HFFc6 (cell line): ENCODE measurements at regions not wholly inside any gene's neighbourhood (a gene's known extent, or its start where the extent isn't known, plus 50 kb on each side); places are given as distances from the start of the nearest gene placed in this dataset.
A peak's percentile ranks its signal among the peaks of the same experiment; 100 is the strongest.

Experiments
- DNase-seq: peaks from one replicate; pipeline ENCODE4 v3.0.0-alpha.2; 2018
- H3K27ac Mint-ChIP-seq: 2 replicates; pipeline ENCODE4 v1.8.0; 2020; ENCODE audit warnings: mild to moderate bottlenecking, mixed read lengths
- H3K27me3 Mint-ChIP-seq: 2 replicates; pipeline ENCODE4 v1.8.0; 2021; ENCODE audit warnings: mild to moderate bottlenecking, moderate library complexity, mixed read lengths; ENCODE audit not compliant: insufficient read depth
- H3K36me3 Mint-ChIP-seq: 2 replicates; pipeline ENCODE4 v1.8.0; 2021; ENCODE audit warnings: low read depth, mixed read lengths
- H3K4me1 Mint-ChIP-seq: 2 replicates; pipeline ENCODE4 v1.8.0; 2020; ENCODE audit warnings: low read depth, mixed read lengths
- H3K4me3 Mint-ChIP-seq: 2 replicates; pipeline ENCODE4 v1.8.0; 2020; ENCODE audit warnings: mild to moderate bottlenecking, moderate library complexity, mixed read lengths
- H3K9me3 Mint-ChIP-seq: 2 replicates; pipeline ENCODE4 v1.8.0; 2020; ENCODE audit warnings: mild to moderate bottlenecking, mixed read lengths
- CTCF ChIP-seq: fragments of 200-600 bp; sonication (generic); IDR thresholded peaks from 2 replicates; pipeline ENCODE4 v1.5.0; 2021; ENCODE audit warnings: antibody characterized with exemption, mild to moderate bottlenecking

- Mint-ChIP-seq H3K4me3 (no peak overlapping the region), H3K27ac (no peak overlapping the region), H3K4me1 (peaks cover 63% of the 10 kb centered on the region), H3K27me3 (no peaks in the 10 kb centered on the region; the same call in 1 of the 2 replicates), H3K9me3 (no peaks in the 10 kb centered on the region), H3K36me3 (peaks cover 15% of the 10 kb centered on the region)
- TF ChIP-seq CTCF, result no peak
- DNase-seq, result no peak
These were observed 118.9 kb downstream of the C12orf75 start for GRCh38 chr12:105449431-105449830.

DNA sequence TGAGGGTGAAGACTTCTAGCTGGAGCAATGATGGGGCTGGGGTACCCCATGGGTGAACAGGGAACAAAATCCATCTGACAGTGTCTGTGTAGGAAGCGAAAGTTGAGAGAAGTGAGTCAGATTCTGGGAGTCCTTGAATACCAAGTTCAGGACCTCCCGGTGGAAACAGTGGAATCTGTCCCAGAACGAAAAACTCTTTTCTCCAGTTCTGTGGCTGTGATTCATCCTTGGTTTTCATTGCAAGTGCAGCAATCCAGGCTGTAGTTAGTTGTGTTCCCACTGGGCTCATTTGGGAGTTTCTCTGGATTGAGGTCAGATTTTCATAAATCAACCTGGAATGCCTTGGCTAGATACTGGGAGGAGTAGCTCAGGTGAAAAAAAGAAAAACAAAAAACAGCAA, 120.7 kb downstream of the C12orf75 start:
- DNase-seq, result peak; percentile 85
- H3K4me1 Mint-ChIP-seq, result peaks cover 45% of the 10 kb centered on the region
- peaks cover 15% of the 10 kb centered on the region for H3K36me3 Mint-ChIP-seq
- H3K27me3 Mint-ChIP-seq, result no peaks in the 10 kb centered on the region; the same call in 1 of the 2 replicates
- no peaks in the 10 kb centered on the region for H3K9me3 Mint-ChIP-seq
- TF ChIP-seq CTCF, result no peak
- peak overlapping the region; percentile 54 for H3K4me3 Mint-ChIP-seq
- peak overlapping the region; percentile 75 for H3K27ac Mint-ChIP-seq

DNA sequence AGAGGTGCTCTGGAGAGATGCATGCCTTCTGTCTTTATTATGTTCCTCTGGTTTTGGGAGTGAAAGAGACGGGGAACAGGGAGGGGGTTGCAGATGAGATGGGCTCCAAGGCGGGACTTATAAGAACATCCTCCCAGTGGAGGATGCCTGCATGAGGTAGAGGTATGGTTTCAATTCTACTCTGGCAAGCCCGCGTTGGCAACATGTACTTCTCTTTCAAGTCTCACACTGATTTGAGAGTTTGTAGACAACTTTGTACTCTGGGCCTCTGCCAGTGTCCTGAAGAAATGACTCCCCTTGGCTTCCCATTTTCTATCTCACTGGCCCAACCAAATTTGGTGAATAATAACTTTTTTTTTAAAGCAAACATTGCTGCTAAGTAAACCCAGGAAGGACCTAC, 121.3 kb downstream of the C12orf75 start:
- Mint-ChIP-seq H3K27ac (peak overlapping the region; percentile 75), H3K4me3 (no peak overlapping the region), H3K9me3 (no peaks in the 10 kb centered on the region), H3K27me3 (no peaks in the 10 kb centered on the region; the same call in 1 of the 2 replicates), H3K4me1 (peaks cover 43% of the 10 kb centered on the region), H3K36me3 (peaks cover 15% of the 10 kb centered on the region)
- no peak for DNase-seq
- TF ChIP-seq CTCF, result no peak

- H3K4me3 Mint-ChIP-seq, result no peak overlapping the region
- DNase-seq, result no peak
- no peaks in the 10 kb centered on the region; the same call in 1 of the 2 replicates for H3K27me3 Mint-ChIP-seq
- H3K27ac Mint-ChIP-seq, result no peak overlapping the region
- peaks cover 12% of the 10 kb centered on the region for H3K36me3 Mint-ChIP-seq
- H3K9me3 Mint-ChIP-seq, result peaks cover 4% of the 10 kb centered on the region; the same call in 1 of the 2 replicates
- TF ChIP-seq CTCF, result no peak
- peaks cover 52% of the 10 kb centered on the region for H3K4me1 Mint-ChIP-seq
These were observed 122.8 kb downstream of the C12orf75 start for GRCh38 chr12:105453316-105453715.

- Mint-ChIP-seq H3K4me1 (peaks cover 50% of the 10 kb centered on the region), H3K27me3 (peaks cover 1% of the 10 kb centered on the region), H3K4me3 (no peak overlapping the region), H3K9me3 (peaks cover 13% of the 10 kb centered on the region), H3K36me3 (peaks cover 23% of the 10 kb centered on the region), H3K27ac (no peak overlapping the region)
- no peak for DNase-seq
- no peak for TF ChIP-seq CTCF
These were observed 124.2 kb downstream of the C12orf75 start for GRCh38 chr12:105454688-105455087.

DNA sequence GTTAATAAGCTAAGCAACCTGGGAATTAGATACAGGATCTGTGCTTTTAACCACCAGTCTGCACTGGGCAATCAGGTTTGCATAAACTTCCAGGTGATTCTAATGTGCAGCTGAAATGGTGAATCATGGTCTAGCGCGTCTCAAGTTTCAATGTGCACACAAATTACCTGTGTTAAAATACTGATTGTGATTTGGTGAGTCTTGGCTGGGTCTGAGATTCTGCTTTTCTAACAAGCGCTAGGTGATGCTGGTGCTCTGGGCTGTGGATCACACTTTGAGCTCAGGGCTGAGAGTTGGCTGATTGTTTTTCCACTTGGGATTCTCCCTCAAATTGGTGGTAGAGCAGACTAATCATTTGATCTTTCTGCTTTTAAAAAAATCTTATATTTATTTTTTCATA, 124.8 kb downstream of the C12orf75 start:
- TF ChIP-seq CTCF, result no peak
- peaks cover 23% of the 10 kb centered on the region for H3K36me3 Mint-ChIP-seq
- DNase-seq, result no peak
- no peak overlapping the region for H3K27ac Mint-ChIP-seq
- peaks cover 45% of the 10 kb centered on the region for H3K4me1 Mint-ChIP-seq
- H3K9me3 Mint-ChIP-seq, result peaks cover 13% of the 10 kb centered on the region
- H3K4me3 Mint-ChIP-seq, result no peak overlapping the region
- peaks cover 1% of the 10 kb centered on the region for H3K27me3 Mint-ChIP-seq
